Chondrocyte (in vitro differentiated cells): ENCODE measurements at regions not wholly inside any gene's neighbourhood (a gene's known extent, or its start where the extent isn't known, plus 50 kb on each side); places are given as distances from the start of the nearest gene placed in this dataset.

Experiments used
- DNase-seq: peaks from one replicate; pipeline ENCODE4 v3.0.0; 2021; ENCODE audit warnings: mixed read lengths, low spot score
- H3K27ac Mint-ChIP-seq: one replicate; pipeline ENCODE4 v1.8.0; 2021; ENCODE audit warnings: mild to moderate bottlenecking, moderate library complexity, mixed read lengths; ENCODE audit not compliant: unreplicated experiment
- H3K27me3 Mint-ChIP-seq: 2 replicates; pipeline ENCODE4 v1.8.0; 2021; ENCODE audit warnings: low read depth, mixed read lengths
- H3K36me3 Mint-ChIP-seq: 2 replicates; pipeline ENCODE4 v1.8.0; 2021; ENCODE audit warnings: low read depth, mixed read lengths
- H3K4me1 Mint-ChIP-seq: 2 replicates; pipeline ENCODE4 v1.8.0; 2021; ENCODE audit warnings: low read depth, mild to moderate bottlenecking, mixed read lengths
- H3K4me3 Mint-ChIP-seq: one replicate; pipeline ENCODE4 v1.8.0; 2021; ENCODE audit warnings: mild to moderate bottlenecking, moderate library complexity, mixed read lengths; ENCODE audit not compliant: unreplicated experiment
- H3K9me3 Mint-ChIP-seq: 2 replicates; pipeline ENCODE4 v1.8.0; 2021; ENCODE audit warnings: low read depth, mixed read lengths
- CTCF ChIP-seq: fragments of 200-600 bp; sonication (generic); IDR thresholded peaks from 2 replicates; pipeline ENCODE4 v1.5.0; 2021; ENCODE audit warnings: antibody characterized with exemption, mild to moderate bottlenecking, moderate library complexity

- Mint-ChIP-seq H3K36me3 (no peaks in the 10 kb centered on the region), H3K27me3 (no peaks in the 10 kb centered on the region), H3K4me1 (peaks cover 16% of the 10 kb centered on the region), H3K4me3 (no peak overlapping the region), H3K27ac (peak overlapping the region; percentile 15), H3K9me3 (peaks cover 4% of the 10 kb centered on the region)
- TF ChIP-seq CTCF: no peak
- no peak for DNase-seq
These were observed 141.3 kb upstream of the PDZRN3 start for GRCh38 chr3:73765878-73766545.

GRCh38 chr3:73762855-73763254 lies 138.1 kb upstream of the PDZRN3 start:
- H3K4me3 Mint-ChIP-seq: no peak overlapping the region

GRCh38 chr3:73759297-73759711 lies 134.6 kb upstream of the PDZRN3 start:
- H3K9me3 Mint-ChIP-seq: no peaks in the 10 kb centered on the region

More at GRCh38 chr3:73762855-73763254, 138.1 kb upstream of the PDZRN3 start:
- Mint-ChIP-seq H3K36me3 (no peaks in the 10 kb centered on the region), H3K9me3 (no peaks in the 10 kb centered on the region), H3K27me3 (no peaks in the 10 kb centered on the region), H3K4me1 (peaks cover 20% of the 10 kb centered on the region), H3K27ac (no peak overlapping the region)
- TF ChIP-seq CTCF: no peak
- DNase-seq: no peak

GRCh38 chr3:73757536-73757935 lies 132.8 kb upstream of the PDZRN3 start:
- H3K27ac Mint-ChIP-seq: no peak overlapping the region
- H3K36me3 Mint-ChIP-seq: no peaks in the 10 kb centered on the region
- H3K4me1 Mint-ChIP-seq: peaks cover 4% of the 10 kb centered on the region
- H3K9me3 Mint-ChIP-seq: no peaks in the 10 kb centered on the region
- DNase-seq: no peak
- no peak for TF ChIP-seq CTCF
- H3K27me3 Mint-ChIP-seq: no peaks in the 10 kb centered on the region
- H3K4me3 Mint-ChIP-seq: no peak overlapping the region

More at GRCh38 chr3:73759297-73759711, 134.6 kb upstream of the PDZRN3 start:
- H3K27ac Mint-ChIP-seq: no peak overlapping the region
- H3K4me3 Mint-ChIP-seq: no peak overlapping the region
- no peaks in the 10 kb centered on the region for H3K27me3 Mint-ChIP-seq
- peaks cover 4% of the 10 kb centered on the region for H3K4me1 Mint-ChIP-seq
- no peaks in the 10 kb centered on the region for H3K36me3 Mint-ChIP-seq
- DNase-seq: no peak
- TF ChIP-seq CTCF: no peak

GRCh38 chr3:73753985-73754384 lies 129.2 kb upstream of the PDZRN3 start:
- no peak overlapping the region for H3K27ac Mint-ChIP-seq
- H3K9me3 Mint-ChIP-seq: no peaks in the 10 kb centered on the region
- no peaks in the 10 kb centered on the region for H3K4me1 Mint-ChIP-seq
- H3K27me3 Mint-ChIP-seq: no peaks in the 10 kb centered on the region
- H3K4me3 Mint-ChIP-seq: no peak overlapping the region
- no peaks in the 10 kb centered on the region for H3K36me3 Mint-ChIP-seq
- TF ChIP-seq CTCF: no peak
- no peak for DNase-seq
